Activated CD4-positive, alpha-beta T cell treated with anti-CD3 and anti-CD28 coated beads, Interleukin-2, Interleukin-6, amounts not matched to agents 100 ng/mL and 50 ng/mL, durations not matched to agents 16 hours and 8 hours (primary cell): ENCODE measurements at regions not wholly inside any gene's neighbourhood (a gene's known extent, or its start where the extent isn't known, plus 50 kb on each side); places are given as distances from the start of the nearest gene placed in this dataset.
"Not testable (repeated sequence)": the region's sequence is repeated elsewhere in the genome, so short reads cannot be mapped to it uniquely, and the experiment has no call there.

ENCODE experiments used
- DNase-seq: peaks from one replicate; pipeline ENCODE4 v3.0.0-alpha.2; 2020

DNA sequence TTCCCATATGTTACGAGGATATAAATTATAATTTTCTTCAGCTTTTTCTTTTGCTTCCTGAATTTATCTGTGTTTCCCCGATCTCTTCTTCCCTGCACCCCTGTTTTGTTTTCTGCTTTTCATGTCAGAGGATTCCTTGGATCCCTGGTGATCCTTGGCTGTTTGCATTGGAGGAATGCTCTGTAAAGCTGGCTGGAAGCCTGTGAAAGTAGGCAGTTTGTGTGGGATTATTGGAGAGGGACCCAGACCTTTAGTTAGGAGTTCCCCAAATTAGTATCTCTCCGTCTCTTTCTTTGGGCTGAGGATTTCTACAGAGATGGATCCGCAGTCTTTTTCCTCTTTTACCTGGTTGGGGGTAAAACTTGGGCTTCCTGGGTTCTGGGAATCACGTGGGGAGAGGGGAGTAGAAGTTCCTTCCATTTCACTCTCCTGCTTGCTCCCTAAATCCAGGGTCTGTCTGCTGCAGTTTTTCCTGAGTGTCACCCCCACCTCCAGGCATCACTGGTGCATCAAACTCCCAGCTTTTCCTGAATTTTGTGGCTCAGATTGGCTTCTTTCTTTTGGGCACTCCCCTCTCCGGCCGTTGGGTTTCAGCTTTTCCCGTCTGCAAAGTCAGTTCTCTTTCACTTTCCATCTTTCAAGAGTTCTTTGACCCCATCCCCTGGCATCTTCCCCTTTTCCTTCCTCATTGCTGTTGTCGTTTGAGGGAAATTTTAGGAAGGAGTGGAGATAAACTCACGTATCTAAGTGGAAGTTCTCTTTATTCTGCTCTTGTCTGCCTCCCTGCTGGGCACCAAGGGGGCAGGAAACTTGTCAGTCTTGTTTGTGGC lies 79.1 kb upstream of the ALX4 start:
- DNase-seq, result no peak

DNA sequence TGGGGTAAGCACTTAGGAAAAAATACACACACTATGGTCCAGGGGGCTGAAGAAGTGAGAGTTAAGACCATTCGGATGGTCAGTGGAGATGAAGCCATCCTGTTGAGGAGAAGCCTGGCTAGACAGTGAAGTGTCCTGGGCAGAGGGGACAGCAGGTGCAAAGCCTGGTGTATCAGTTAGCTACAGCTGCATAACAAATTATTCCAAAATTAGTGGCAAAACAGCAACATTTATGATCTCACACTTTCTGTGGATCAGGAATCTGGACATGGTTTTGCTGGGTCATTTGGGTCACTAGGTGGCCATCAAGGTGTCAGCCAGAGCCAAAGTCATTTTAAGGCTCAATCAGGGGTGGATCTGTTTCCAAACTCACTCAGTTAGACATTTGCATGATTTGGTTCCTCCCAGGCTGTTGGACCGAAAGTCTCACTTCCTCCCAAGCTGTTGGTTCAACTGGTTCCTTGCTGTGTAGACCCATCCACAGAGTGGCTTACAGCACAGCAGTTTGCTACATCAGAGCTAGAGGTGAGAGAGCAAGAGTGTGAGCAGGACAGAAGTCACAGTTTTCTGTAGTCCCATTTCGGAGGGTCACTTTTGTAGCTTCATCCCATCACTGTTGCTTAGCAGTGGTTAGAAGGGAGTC lies 80.1 kb upstream of the ALX4 start:
- no peak for DNase-seq

DNA sequence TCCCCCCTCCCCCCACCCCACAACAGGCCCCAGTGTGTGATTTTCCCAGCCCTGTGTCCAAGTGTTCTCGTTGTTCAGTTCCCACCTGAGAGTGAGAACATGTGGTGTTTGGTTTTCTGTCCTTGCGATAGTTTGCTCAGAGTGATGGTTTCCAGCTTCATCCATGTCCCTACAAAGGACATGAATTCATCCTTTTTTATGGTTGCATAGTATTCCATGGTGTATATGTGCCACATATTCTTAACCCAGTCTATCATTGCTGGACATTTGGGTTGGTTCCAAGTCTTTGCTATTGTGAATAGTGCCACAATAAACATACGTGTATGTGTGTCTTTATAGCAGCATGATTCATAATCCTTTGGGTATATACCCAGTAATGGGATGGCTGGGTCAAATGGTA lies 81.1 kb upstream of the ALX4 start:
- DNase-seq, result not testable (repeated sequence)

DNA sequence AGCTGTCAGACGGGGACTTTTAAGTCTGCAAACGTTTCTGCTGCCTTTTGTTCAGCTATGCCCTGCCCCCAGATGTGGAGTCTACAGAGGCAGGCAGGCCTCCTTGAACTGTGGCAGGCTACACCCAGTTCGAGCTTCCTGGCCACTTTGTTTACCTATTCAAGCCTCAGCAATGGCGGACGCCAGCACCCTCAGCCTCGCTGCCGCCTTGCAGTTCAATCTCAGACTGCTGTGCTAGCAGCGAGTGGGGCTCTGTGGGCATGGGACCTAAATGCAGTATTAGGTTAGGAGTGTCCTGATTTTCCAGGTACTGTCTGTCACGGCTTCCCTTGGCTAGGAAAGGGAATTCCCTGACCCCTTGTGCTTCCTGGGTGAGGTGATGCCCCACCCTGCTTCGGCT lies 86.8 kb upstream of the ALX4 start:
- not testable (repeated sequence) for DNase-seq

DNA sequence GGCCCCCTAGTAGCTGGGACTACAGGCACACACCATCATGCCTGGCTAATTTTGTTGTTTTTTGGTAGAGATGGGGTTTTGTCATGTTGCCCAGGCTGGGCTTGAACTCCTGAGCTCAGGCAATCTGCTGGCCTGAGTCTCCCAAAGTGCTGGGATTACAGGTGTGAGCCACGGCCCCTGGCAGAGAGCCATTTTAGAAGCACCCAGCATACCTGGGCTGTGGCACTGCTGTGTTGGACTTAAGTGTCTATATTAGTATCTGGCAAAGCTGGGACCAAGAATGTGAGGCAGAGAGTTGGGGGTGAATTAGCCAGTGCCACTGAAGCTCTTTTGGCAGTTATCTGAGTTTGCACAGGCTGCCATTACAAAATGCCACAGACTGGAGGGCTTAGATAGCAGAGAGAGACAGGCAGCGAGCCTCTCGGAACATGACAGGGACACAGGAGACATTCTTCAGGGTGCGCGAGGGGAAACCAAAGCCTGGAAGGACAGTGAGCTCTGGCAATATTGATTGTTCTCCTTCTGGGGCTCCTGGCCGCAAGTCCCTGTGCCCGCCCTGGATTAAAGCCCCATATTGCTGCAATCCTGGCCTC lies 87.7 kb upstream of the ALX4 start:
- no peak for DNase-seq

DNA sequence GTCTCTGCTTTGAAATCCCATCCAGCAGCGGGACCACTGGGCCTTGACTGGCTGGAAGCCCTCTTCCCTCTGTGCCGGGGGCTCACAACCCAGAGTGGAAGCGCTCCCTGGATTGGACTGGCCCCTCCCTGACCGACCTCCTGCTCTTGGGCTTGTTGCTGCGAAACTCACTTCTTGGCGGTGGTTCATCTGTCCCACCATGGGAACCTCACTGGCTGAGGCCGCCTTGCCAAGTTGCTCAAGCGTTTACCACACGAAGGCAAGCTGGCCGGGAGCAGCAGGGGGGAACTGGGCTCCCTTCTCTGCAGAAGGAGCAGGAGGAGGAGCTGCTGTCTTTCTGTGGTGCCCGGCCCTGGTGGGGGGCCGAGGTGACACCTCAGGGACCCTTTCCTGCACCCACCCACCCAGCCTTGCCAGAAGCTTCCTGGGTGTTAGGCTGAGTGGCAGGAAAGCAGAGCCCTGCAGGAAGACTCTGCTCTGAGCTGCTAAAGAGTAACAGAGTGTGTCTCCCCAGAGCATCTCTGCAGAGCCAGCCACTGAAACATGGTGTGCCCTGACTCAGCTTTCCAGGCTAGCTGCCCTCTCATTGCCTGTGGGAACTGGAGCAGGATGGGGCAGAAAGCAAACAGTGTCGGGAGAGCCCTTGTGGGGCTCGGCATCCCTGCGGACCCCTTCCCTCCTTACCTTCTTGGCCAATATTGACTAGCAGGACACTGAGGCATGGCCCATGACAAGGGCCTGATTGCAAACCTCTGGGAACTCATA lies 88.5 kb upstream of the ALX4 start:
- no peak for DNase-seq

DNA sequence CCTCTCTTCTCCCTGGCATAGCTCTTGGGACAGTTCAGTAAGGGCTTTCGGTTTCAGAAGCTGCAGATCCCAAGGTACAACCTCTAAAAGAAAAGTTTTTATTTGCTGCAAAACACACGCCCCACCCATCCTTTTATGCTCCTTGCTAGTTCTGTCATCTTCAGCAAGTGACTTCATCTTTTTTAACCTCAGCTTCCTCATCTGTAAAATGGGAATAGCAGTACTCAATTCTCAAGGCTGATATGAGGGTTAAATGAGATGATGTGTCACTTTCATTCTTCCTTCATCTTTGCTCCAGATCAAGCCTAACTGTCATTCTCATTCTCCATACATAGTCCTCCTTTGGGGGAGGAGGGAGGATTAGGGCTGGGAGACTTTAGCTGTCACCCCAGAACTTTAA lies 90.0 kb upstream of the ALX4 start:
- peak; percentile 10 for DNase-seq

DNA sequence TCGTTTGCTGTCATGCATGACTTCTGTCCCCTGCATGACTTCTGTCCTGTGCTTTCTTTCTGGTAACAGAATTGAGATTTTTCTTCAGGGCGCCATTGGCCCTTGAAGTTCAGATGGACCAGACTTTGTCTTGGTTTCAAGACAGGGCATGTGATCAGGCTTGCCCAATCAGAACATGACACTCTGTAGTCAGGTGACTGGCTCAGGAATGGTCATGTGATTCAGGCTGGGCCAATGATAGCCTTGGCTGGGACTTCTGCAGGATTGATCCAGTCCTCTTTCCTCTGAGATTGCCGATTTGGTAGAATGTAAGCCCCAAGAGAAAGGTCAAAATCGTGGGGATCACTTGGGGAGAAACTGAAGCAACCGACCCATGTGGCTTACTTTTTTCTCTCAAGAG lies 90.5 kb upstream of the ALX4 start:
- no peak for DNase-seq

DNA sequence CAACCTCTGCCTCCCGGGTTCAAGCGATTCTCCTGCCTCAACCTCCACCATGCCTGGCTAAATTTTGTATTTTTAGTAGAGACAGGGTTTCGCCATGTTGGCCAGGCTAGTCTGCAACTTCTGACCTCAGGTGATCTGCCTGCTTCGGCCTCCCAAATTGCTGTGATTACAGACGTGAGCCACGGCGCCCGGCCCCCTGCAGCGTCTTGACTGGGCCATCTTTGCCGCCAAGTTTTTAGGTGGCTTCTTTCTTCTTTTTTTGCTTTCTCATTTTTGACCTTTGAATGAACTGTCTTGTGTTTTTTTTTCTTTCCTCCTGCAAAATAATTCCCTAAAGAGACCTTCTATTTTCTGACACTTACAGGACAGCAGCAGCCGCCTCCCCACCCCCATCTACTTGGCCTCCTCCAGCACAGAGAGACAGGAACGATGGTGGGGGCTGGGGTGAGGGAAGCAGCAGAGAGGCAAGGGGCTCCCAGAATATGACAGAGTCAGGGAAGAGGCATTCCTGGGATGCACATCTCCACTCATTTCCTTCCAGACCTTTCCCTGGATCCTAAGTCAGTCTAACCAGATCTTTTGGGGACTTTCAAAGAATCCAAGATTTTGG lies 92.6 kb upstream of the ALX4 start:
- no peak for DNase-seq

DNA sequence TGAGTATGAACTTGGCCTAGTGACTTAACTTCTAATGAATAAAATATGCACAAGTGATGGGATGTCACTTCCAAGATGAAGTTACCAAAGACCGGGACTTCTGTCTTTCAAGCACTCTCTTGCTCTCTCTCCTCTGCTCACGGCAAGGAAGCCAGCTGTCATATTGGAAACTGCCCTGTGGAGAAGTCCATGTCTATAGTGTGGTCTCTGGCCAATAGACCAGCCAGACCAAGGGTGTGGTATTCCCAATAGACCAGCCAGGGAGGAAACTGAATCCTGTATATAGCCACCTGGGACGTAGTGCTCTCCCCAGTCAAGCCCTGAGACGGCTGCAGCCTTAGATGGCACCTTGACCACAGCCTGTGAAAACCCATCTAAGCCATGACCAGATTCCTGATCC lies 93.2 kb upstream of the ALX4 start:
- DNase-seq, result no peak

DNA sequence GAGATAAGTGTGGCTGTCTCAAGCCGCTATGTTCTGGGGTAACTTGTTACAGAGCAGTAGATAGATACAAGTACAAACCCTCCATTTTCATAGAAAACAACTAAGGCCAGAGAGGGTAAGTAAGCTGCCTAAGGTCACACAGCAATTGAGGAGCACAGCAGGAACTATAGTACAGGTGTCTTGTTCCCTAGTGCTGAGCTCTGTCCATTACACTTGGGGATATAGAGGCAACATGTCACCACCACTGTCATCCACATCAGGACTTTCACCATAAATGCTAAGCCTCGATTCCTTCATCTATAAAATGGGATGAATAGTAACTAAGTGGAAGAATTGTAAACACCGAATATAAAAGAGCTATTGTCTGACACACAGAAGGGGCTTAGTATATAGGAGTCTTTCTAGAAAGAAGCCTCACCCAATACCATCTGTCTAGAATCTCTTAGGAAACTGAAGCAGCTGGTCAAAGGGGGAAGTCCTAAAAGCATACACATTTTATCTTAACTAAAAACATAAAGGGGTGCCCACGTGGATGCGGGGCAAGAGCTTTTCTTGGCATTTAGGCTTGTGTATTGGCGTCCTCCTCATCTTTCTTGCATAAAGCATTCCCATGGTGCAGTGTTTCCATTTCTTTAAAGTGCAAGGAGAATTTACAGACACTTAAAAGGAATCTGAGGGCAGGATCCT lies 93.8 kb upstream of the ALX4 start:
- no peak for DNase-seq

DNA sequence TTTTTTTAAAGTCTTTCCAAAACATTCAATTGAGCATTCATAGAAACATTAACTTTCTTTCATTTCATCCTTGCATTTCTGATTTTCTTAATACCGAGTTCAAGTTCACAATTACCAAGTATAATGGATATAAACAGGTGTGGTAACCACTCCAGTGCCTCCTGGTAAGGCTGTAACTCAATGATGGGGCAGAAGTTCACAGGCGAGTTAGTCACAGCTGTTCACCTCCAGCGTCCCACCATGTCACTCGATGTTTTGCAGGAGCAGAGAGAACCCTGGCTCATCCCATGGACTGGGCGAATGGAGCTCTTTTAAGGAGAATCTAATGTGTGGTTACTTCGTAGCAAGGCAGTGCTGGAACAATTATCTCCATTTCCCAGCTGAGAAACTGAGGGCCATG lies 94.4 kb upstream of the ALX4 start:
- no peak for DNase-seq

DNA sequence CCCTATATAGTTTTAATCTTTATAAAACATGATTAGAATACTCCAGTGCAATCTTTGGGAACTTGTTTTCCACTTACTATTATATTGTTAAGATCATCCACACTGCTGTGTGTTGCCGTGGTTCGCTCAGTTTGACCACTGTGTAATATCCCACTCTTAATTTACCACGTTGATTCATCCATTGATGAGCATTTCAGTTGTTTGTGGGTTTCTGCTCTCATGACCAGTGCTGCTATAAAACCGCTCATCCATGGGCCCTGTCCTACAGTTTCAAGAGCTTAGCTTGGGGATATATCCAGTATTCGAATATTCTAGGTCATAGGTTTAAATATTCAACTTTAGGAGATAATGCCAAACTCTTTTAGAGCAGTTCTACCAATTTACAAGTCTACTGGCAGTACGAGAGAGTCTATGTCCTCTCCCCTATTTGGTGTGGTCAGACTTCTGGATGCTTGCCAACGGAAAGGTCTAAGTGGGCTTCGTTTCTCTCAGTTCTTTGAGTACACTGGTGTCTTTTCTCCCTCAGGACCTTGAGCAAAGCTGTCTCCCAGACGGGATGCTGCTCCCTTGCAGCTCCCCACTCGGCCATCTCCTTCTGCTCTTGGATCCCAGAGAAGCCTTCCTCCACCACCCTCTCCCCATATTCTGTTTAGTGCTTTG lies 94.9 kb upstream of the ALX4 start:
- DNase-seq, result no peak

DNA sequence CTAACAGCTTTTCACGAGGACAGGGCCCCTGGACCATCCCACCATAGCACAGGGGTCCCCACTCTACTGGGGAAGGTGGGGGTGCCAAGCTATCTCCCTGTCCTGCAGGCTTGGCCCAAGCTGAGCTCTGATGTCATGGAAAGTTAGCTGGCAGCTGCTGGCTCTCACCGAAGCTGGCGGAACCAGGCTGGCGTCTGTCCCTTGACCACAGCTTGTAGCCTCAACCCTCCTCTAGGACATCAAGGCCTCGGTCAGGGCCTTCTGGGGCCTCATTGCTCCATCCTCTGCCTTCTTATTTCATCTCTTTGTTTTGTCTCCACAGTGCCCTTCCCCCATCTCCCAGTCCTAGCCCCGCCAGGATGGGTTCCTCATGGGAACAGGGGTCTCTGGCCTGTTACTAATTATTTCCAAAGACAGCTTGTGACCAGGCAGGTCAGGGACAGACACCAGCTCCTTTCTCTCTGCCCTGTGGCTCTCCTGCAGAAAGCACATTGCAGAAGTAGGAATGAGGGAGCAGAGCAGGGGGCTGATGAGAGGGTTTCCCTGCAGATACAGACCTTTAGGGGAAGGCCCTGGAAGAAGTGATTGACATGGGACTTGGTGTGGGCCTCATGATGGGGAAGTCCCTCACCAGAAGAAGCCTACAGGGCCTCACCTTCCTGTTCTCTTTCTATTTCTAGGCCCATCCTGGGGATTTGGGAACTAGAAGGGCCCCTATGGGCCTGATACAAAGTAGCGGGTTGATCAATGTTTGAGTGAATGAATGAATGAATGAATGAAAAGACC lies 97.5 kb upstream of the ALX4 start:
- DNase-seq, result no peak

DNA sequence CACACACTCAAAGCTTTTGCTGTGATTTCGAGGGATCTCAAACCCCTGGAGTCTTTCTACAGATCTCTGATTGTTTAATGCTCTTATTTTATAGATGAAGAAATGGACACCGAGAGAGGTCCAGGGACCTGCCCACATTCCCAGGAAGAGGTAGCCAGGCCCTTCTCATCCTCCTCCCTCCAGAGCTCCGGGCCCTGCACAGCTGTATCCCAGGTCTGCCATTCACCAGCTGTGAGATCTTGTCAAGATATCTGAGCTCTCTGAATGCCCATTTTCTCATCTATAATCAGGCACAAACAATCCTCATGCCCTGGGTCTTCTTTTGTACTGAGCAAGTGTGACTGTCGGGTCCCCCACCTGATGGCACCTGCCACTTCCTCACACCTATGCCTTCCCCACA lies 98.2 kb upstream of the ALX4 start:
- no peak for DNase-seq

DNA sequence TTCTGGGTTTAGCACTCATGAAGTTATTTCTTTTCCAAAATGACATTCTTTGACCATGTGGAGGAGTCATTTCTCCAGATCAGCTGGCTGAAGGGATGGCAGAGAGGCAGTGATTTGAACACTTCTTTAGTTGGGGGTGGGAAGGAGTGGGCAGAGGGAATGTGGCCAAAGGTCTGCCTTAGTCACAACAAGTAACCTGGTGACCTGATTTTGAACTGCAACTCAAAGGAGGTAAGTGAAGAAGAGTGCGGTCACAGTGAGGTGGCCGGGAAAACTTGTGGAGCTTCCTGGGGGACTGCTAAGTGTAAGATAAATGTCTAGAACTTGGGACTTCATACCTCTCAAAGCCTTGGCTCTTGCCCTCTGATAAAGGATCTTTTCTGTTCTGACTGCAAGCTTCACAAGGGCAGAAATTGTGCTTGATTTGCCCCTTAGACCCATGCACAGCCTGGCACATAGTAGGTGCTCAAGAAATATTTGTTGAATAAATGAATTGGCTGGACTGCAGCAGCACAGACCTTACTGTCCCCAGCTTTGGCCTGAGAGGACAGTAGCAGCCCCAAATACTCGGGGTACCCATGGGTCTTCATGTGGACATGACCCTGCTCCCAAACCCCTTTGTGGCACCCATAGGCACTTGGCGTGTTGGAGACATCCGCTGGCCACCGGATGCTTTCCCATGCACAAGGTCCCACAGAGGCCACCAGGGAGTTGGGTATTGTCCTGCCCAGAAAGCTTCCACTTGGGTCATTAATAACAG lies 99.0 kb upstream of the ALX4 start:
- DNase-seq, result no peak

DNA sequence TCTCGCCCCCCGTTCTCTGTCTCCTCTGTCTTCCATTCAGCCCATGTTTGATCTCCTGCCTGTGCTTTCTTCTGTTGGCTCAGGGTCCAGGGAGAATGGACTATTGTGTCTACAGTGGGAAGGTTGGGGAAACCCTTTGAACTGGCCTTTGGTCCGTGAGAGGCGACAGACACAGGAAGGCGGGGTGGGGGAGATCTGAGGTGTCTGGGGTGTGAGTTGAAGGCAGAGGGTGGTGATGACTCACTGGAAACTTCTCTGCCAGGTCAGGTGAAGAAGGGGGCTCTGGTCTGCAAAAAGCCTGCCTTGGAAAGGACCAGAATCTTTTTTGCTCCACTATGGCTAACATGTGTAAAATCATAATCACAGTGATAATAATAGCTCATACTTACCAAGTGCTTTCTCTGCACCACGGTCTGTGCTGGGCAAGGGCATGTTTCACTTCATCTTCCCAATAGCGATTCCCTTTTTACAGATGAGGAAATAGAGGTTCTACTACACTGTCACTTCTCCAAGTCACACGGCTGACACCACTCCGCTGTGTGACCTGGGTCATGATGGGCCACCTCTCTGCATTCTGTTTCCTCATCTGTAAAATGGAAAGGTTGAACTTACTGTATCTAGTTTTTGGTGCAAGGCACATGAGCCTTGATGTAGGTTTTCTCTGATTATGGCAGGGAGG lies 99.8 kb upstream of the ALX4 start:
- DNase-seq, result no peak

DNA sequence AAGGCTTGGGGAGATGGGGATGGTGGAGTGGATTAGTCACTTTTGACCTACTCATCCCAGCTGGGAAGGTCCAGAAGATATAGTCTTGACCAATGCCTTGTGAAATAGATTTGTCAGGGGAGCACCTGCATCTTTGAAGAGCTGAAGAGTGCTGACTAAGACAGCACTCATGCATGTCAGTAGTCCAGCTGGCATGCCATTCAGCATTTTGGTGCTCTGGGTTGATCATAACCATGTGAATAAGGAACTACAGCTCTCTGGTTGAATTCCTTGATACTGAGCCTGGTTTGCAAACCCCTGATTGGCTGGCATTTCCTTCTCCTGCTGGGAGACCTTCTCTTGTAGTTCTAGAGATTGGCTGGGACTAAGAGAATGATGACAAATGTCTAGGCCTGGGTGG lies 106.8 kb upstream of the ALX4 start:
- no peak for DNase-seq

DNA sequence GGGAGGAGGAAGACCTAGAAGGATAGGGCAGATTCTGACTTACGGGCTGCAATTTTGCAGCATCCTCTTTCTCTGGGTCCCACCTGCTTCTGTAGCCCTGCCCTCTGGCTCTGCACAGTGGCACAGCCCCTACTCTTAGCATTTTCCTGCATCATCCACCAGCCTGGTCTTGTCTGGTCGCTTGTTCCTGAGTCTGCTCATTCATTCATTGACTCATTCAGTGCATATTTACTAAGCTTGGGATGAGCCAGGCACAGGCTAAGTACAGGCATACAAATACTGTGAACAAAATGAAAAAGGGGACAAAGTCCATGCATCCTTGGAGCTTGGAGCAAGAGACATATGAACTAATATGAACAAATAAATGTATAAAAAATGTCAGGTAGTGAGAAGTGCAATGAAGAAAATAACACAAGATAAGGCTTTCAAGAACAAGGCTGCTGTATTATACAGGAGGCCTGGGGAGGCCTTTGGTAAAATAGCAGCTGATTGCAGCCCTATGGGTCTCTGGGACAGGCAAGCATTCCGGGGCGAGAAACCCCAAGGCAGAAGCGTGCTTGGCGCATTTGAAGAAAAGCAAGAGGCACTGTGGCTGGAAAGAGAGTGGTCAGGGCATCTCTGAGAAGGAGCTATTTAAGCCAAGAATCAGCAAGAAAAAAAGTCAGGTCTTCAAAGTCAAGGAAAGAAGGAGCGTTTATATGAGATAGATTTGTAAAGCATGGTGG lies 108.0 kb upstream of the ALX4 start:
- no peak for DNase-seq
